HepG2 (cell line): ENCODE measurements at regions not wholly inside any gene's neighbourhood (a gene's known extent, or its start where the extent isn't known, plus 50 kb on each side); places are given as distances from the start of the nearest gene placed in this dataset.

ENCODE experiments used
- ATAC-seq: fragments of 200-7000 bp; cut with Tn5 transposase; 3 replicates; pipeline ENCODE4 v1.9.1; 2020; ENCODE audit warnings: mild to moderate bottlenecking, moderate library complexity
- BruUV-seq: library from RNA; stranded (reverse); fragments of 400-500 nt; replicated peaks from 2 replicates; lab custom pipeline; 2021; lab: Mats Ljungman, UMichigan
- CTCF ChIA-PET: fragments of 300-600 bp; formaldehyde crosslinking; extraction: SDS; loops from one replicate; lab custom pipeline; 2021; ENCODE audit warnings: low total read pairs, inconsistent platforms, low intra/inter-chr PET ratio; lab: Yijun Ruan, JAX
- POLR2A ChIA-PET: fragments of 350-600 bp; sonication (Branson Sonifier 250); formaldehyde crosslinking; loops from one replicate; lab custom pipeline; 2020; ENCODE audit warnings: antibody characterized with exemption, inconsistent platforms; lab: Yijun Ruan, JAX
- DNase-seq: peaks from one replicate; pipeline ENCODE4 v3.0.0-alpha.2; 2015; ENCODE audit warnings: low spot score
- FAIRE-seq: peaks from 3 replicates; lab custom pipeline; 2011; peaks lifted over from hg19 to GRCh38; lab: Jason Lieb, UNC
- H2AFZ ChIP-seq: one replicate; pipeline ENCODE4 v1.6.1; 2011; ENCODE audit warnings: low read length, inconsistent platforms
- H3K27ac ChIP-seq: fragments of 300-600 bp; 3 replicates; pipeline ENCODE4 v1.8.0; 2011; ENCODE audit warnings: mixed run types, mild to moderate bottlenecking, mixed read lengths, low read length, inconsistent platforms; ENCODE audit not compliant: insufficient read depth; ENCODE audit errors: extremely low read length
- H3K27me3 ChIP-seq, 2 experiments: fragments of 200-600 bp in 1 of 2; 2 replicates in 1 of 2; 3 replicates in 1 of 2; pipeline versions ENCODE4 v1.6.0 to v1.8.0; 2011; ENCODE audit warnings: low read length in 2 of 2, mild to moderate bottlenecking in 2 of 2, moderate library complexity in 2 of 2, inconsistent platforms in 1 of 2; ENCODE audit not compliant: insufficient read depth in 2 of 2, control insufficient read depth in 1 of 2
- H3K36me3 ChIP-seq, 2 experiments: fragments of 200-600 bp in 1 of 2; replicated peaks in 1 of 2; 2 replicates in 1 of 2; 3 replicates in 1 of 2; pipeline versions ENCODE4 v1.5.1 to v1.8.0; 2011; ENCODE audit warnings: low read length in 2 of 2, inconsistent platforms in 1 of 2; ENCODE audit not compliant: insufficient read depth in 2 of 2, control insufficient read depth in 1 of 2
- H3K4me1 ChIP-seq: 2 replicates; pipeline ENCODE4 v1.5.1; 2012; ENCODE audit warnings: low read length, inconsistent platforms; ENCODE audit not compliant: insufficient read depth
- H3K4me2 ChIP-seq: 2 replicates; pipeline ENCODE4 v1.6.0; 2011; ENCODE audit warnings: low read depth, low read length, inconsistent platforms
- H3K4me3 ChIP-seq, 3 experiments: fragments of 200-600 bp in 1 of 3; sonication (generic), shearing (Covaris generic) in 1 of 3; replicated peaks in 1 of 3; 2 replicates each; pipeline ENCODE4 v1.5.1; 2011 to 2016; ENCODE audit warnings: low read length in 3 of 3, inconsistent platforms in 2 of 3, low read depth in 2 of 3, mild to moderate bottlenecking in 2 of 3, control low read depth in 1 of 3, mixed read lengths in 1 of 3; ENCODE audit not compliant: insufficient read depth in 1 of 3
- H3K79me2 ChIP-seq: one replicate; pipeline ENCODE4 v1.6.1; 2011; ENCODE audit warnings: low read length, inconsistent platforms; ENCODE audit not compliant: insufficient read depth
- H3K9ac ChIP-seq: 2 replicates; pipeline ENCODE4 v1.6.0; 2011; ENCODE audit warnings: mild to moderate bottlenecking, low read depth, low read length, inconsistent platforms; ENCODE audit not compliant: insufficient read depth
- H3K9me3 ChIP-seq: 2 replicates; pipeline ENCODE4 v1.5.1; 2012; ENCODE audit warnings: mild to moderate bottlenecking, low read length
- H4K20me1 ChIP-seq: 2 replicates; pipeline ENCODE4 v1.6.0; 2011; ENCODE audit warnings: inconsistent platforms, mild to moderate bottlenecking, low read length, moderate library complexity; ENCODE audit not compliant: insufficient read depth
- GMEB1 ChIP-seq: sonication (generic); formaldehyde crosslinking; IDR thresholded peaks from 2 replicates; pipeline ENCODE4 v1.5.1; 2020; ENCODE audit warnings: missing genetic modification reagents, mild to moderate bottlenecking, borderline replicate concordance
- HCFC1 ChIP-seq: fragments of 150-350 bp; IDR thresholded peaks from 2 replicates; pipeline ENCODE4 v1.6.1; 2014; ENCODE audit warnings: low read depth, low read length
- HOMEZ ChIP-seq: IDR thresholded peaks from 2 replicates; pipeline ENCODE4 v1.6.1; 2016; ENCODE audit warnings: low read depth
- KAT8 ChIP-seq: IDR thresholded peaks from 2 replicates; pipeline ENCODE4 v1.6.1; 2016; ENCODE audit warnings: missing genetic modification reagents, missing compliant biosample characterization
- MTF1 ChIP-seq: sonication (generic); formaldehyde crosslinking; IDR thresholded peaks from 2 replicates; pipeline ENCODE4 v1.5.0; 2020; ENCODE audit warnings: missing genetic modification reagents
- NAIF1 ChIP-seq: sonication (generic); formaldehyde crosslinking; IDR thresholded peaks from 2 replicates; pipeline ENCODE4 v1.5.0; 2020; ENCODE audit warnings: mild to moderate bottlenecking, missing genetic modification reagents, borderline replicate concordance
- SKI ChIP-seq: fragments of 450-650 bp; IDR thresholded peaks from one replicate; pipeline ENCODE4 v1.6.1; 2018; ENCODE audit warnings: mild to moderate bottlenecking; ENCODE audit not compliant: partially characterized antibody
- ZBTB40 ChIP-seq, 2 experiments: fragments of 450-650 bp in 1 of 2; sonication (generic) in 1 of 2; formaldehyde crosslinking in 1 of 2; IDR thresholded peaks; 2 replicates each; pipeline versions ENCODE4 v1.6.1 to v1.8.0; 2016 to 2022; ENCODE audit warnings: antibody characterized with exemption in 1 of 2, mild to moderate bottlenecking in 1 of 2, missing genetic modification reagents in 1 of 2
- ZNF138 ChIP-seq: sonication (generic); formaldehyde crosslinking; IDR thresholded peaks from 2 replicates; pipeline ENCODE4 v1.5.0; 2020; ENCODE audit warnings: mild to moderate bottlenecking, low read depth, missing genetic modification reagents
- ZNF670 ChIP-seq: sonication (generic); formaldehyde crosslinking; IDR thresholded peaks from 2 replicates; pipeline ENCODE4 v1.8.0; 2022; ENCODE audit warnings: mild to moderate bottlenecking, missing genetic modification reagents, borderline replicate concordance
- WGBS: methylation state at CpG from one replicate; pipeline ENCODE4 v1.1.6; 2017; ENCODE audit warnings: low lambda C conversion rate; 5-methylcytosine and 5-hydroxymethylcytosine counted together
- in situ Hi-C: cut with HindIII; loops from 2 replicates; pipeline ENCODE4 v1.10.0; 2017; ENCODE audit warnings: low pct_unique_long_range_greater_than_20kb; ENCODE audit not compliant: extremely low pct_ligation_motif_present
- intact Hi-C: fragments of 100-400 bp; cut with micrococcal nuclease; formaldehyde crosslinking; loops from one replicate; pipeline ENCODE4 v1.10.0; 2022; ENCODE audit not compliant: unreplicated experiment

- Histone ChIP-seq H3K27ac (no peak overlapping the region), H3K27me3 (no peaks in the 10 kb centered on the region), H3K9me3 (no peaks in the 10 kb centered on the region), H3K4me3 (no peak overlapping the region), H3K9ac (no peak overlapping the region), H3K4me2 (no peak overlapping the region), H4K20me1 (no peaks in the 10 kb centered on the region), H3K4me1 (no peaks in the 10 kb centered on the region), H3K36me3 (no peaks in the 10 kb centered on the region), H2AFZ (no peak overlapping the region), H3K79me2 (no peaks in the 10 kb centered on the region)
- no peak for DNase-seq
- ATAC-seq: no peak
- BruUV-seq: no TSS peak
- intact Hi-C loops (no loop called here), in situ Hi-C loops (no loop called here)
- no peak for FAIRE-seq
- CTCF ChIA-PET: no interaction called here
- WGBS: 1% methylated on average over 3 of the region's 3 CpGs
- POLR2A ChIA-PET: no interaction called here
- TF ChIP-seq ZNF670 (CRISPR knock-in tag) (no peak), GMEB1 (CRISPR knock-in tag) (no peak), ZNF138 (no peak), SKI (no peak), NAIF1 (CRISPR knock-in tag) (no peak), ZBTB40 (IDR thresholded peaks at IDR 0.05) (no peak), ZBTB40 (CRISPR knock-in tag; IDR thresholded peaks at IDR 0.05) (no peak), HCFC1 (no peak), KAT8 (no peak), MTF1 (CRISPR knock-in tag) (no peak), HOMEZ (CRISPR knock-in tag) (no peak)
These were observed 170.5 kb downstream of the NAA11 start for GRCh38 chr4:79155336-79155735.
